HL-60/S4 (cell line): ENCODE measurements at regions not wholly inside any gene's neighbourhood (a gene's known extent, or its start where the extent isn't known, plus 50 kb on each side); places are given as distances from the start of the nearest gene placed in this dataset.

Experiments used
- in situ Hi-C: fragments of 300-500 bp; cut with MboI; formaldehyde crosslinking; loops from 2 replicates; pipeline ENCODE4 v1.14.3; 2022; ENCODE audit warnings: low sequenced_read_pairs

GRCh38 chr7:79593866-79594301 lies 140.4 kb upstream of the MAGI2 start:
- in situ Hi-C loops: no loop called here

GRCh38 chr7:79590916-79591623 lies 137.6 kb upstream of the MAGI2 start:
- in situ Hi-C loops: no loop called here

GRCh38 chr7:79590391-79590790 lies 136.9 kb upstream of the MAGI2 start:
- in situ Hi-C loops: no loop called here

DNA sequence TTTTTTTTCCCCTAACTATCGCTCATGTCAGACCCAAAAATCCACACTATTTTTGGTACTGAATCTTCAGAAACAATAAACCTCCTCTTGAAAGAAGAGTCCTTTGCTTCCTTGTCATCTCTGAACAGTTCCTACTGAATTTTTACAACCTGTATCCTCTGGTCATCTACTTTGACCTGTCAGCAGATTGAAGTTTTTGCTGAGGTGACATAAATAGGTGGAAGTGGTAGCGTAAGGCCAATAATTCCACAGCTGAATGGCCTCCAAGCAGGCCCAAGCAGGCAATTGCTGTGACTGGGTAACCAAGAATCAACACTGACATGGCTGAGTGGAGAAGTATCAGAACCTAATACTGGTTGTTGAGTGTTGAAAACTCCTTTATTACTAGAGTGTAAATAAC lies 117.4 kb upstream of the MAGI2 start:
- in situ Hi-C loops: no loop called here

DNA sequence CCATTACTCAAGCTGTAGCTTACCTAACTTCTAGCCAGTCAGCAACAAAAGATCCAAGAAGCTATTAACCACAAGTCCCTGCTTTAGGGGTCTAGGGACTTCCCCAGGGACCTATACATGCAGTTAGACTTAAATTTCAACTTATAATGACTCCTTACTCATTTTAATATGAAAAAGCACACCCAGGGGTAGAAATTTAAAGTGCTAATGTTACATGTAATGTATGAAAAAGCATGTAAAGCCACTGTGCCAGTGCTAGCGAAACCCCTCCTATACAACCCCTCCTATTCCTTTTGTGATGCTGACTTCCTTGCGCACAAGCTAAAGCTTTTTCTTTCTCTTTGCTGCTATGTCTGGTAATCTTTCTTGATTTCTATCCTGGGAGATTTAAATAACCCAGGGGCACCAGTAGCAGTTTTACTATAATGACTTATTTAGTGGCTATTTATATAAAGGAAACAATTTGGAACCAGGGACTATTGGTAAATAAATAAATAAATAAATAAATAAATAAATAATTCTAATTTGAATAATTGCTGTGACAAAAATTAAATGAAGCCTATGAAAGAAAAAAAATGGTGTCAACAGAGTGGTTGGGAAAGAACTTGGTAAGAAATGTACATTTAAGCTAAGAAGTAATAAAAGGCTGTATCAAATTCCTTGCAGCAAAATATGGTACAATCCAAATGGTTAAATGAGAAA lies 110.5 kb upstream of the MAGI2 start:
- in situ Hi-C loops: no loop called here

GRCh38 chr7:79555571-79555970 lies 102.1 kb upstream of the MAGI2 start:
- in situ Hi-C loops: no loop called here

GRCh38 chr7:79553811-79554555 lies 100.5 kb upstream of the MAGI2 start:
- in situ Hi-C loops: no loop called here

DNA sequence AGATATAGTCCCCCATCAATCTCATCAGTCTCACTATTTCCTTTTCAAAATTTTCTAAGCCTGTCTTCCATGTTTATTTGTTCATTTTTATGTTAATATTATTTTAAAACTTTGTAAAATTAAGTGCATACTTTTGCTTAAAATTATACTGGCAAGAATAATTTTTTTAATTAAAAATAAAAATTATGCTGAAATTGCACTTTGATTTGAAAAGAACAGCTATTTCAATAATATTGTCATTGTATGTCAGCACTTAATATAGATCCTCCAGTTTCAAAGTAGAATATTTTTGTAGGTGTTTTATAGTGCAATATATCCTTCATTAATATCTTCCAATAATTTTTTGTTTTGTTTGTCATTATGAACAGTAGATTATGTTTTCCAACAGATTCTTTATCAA lies 99.0 kb upstream of the MAGI2 start:
- in situ Hi-C loops: no loop called here

DNA sequence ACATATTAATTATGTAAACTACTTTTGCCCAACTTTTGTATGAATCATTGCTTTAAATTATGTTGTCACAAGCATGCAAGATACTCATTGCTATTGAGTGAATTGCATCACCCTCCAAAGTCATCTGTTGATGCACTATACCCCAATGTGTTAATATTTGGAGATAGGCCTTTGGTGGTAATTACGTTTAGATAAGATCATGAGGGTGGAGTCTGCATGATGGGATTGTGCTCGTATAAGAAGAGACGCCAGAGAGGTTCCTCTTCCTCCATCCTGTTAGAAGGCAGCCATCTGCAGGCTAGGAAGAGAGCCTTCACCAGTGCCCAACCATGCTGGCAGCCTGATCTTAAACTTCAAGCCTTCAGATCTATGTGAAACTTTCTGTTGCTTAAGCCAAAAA lies 95.3 kb upstream of the MAGI2 start:
- in situ Hi-C loops: no loop called here

DNA sequence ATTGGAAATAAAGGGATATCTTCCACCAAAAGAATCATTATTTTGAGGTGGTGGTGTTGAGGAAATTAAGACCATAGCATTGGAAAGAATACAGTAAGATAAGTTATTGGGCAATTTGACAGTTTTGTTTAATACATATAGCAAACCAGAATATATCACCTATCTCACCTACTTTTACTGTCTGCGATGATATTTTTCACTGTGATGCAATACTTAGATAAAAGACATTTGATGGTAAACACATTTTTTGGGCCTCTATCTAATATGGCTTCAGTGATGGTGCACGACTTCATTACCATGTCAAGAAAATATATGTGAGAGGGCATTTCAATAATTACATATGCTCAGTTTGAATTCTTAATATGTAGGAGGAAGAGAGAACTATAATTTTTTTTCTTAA lies 93.7 kb upstream of the MAGI2 start:
- in situ Hi-C loops: no loop called here

DNA sequence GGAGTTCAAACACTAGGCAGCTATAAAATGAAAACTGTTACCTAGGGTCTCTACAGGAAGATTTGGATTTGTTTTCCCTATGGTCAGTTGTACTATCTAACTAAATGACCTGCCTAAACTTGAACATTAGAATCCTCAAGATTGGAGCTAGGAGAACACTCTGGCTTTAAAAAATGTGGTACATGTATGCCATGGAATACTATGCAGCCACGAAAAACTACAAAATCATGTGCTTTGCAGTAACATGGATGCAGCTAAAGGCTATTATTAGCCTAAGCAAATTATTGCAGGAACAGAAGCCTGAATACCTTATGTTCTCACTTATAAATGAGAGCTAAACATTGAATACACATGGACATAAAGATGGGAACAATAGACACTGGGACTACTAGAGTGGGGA lies 87.1 kb upstream of the MAGI2 start:
- in situ Hi-C loops: no loop called here

DNA sequence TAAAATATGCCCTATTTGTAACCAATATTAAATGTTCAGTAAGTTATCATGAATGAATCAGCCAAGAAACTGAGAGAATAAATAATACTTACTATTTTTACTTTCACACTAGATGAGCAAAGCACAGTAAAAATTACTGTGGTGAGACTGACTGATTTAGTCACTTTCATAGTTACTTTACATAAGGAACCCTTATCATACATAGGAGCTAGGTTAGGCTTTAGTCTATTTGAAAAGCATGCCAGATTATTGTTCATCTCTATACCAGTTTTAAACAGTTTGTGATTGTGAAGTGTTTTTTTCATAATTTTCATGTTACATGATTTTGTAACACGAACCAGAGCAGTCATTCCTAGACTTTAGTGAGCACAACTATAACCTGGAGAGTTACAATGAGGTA lies 80.7 kb upstream of the MAGI2 start:
- in situ Hi-C loops: no loop called here

- in situ Hi-C loops: no loop called here
Measured at GRCh38 chr7:79531905-79532664, 78.6 kb upstream of the MAGI2 start.

- in situ Hi-C loops: no loop called here
Measured at GRCh38 chr7:79531116-79531515, 77.6 kb upstream of the MAGI2 start.

GRCh38 chr7:79529881-79530235 lies 76.4 kb upstream of the MAGI2 start:
- in situ Hi-C loops: no loop called here

DNA sequence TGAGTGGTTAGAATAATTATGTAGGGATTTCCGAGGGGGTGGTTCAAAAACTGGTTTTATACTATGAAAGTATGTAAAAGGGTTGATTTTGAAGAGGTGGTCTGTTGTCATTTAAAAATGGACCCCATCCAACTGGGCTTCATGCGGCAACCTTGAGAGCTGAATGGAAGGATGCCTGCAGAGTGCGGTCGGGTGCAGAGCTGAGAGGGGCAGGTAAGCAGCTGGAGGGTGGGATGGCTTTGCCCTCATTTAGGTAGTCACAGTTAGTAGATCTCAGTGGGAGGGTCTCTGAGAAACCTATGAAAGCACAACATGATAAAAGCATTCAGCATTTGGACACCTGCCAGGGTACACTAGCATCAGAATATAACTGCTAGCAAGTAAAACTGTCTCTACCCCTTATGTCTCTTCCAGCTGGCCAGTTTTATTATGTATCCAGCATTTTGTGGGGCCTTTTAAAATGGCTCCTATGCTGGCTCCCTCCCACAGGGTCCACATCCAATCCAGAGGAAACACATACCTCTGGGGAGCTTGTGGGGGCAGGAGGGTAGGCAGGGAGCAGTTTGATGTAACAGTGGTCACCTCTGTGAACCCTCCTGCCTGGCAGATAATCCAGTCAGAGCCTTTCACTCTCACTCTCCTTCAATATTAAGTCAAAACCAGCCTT lies 75.9 kb upstream of the MAGI2 start:
- in situ Hi-C loops: no loop called here

DNA sequence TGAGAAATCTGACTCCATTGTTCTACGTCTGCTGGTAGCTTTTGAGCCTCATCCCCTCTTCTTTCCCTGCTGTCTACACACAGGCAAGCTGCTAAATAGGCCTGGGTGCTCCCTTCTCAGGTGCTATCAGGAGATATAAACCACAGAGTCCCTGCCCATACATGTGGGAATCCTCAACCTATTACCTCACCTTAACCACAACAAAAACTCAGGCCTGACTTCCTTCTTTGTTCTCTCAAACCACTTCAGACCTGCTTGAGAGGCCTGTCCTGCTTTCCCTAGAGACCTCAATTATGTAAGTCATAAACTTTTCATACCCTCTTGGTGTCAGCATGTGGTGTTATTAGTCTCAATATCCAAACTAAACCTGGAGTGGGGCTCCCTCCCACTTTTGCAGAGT lies 75.0 kb upstream of the MAGI2 start:
- in situ Hi-C loops: no loop called here

- in situ Hi-C loops: no loop called here
Measured at GRCh38 chr7:79524048-79524447, 70.6 kb upstream of the MAGI2 start.

GRCh38 chr7:79523436-79523835 lies 70.0 kb upstream of the MAGI2 start:
- in situ Hi-C loops: no loop called here

GRCh38 chr7:79520543-79520942 lies 67.1 kb upstream of the MAGI2 start:
- in situ Hi-C loops: no loop called here

- in situ Hi-C loops: no loop called here
Measured at GRCh38 chr7:79515358-79515757, 61.9 kb upstream of the MAGI2 start.
